Prostate gland (tissue), 2 donors: ENCODE measurements at regions not wholly inside any gene's neighbourhood (a gene's known extent, or its start where the extent isn't known, plus 50 kb on each side); places are given as distances from the start of the nearest gene placed in this dataset.

Source experiments
- CTCF ChIP-seq, 4 experiments: fragments of 200-600 bp in 2 of 4; fragments of 450-650 bp in 2 of 4; sonication (generic) in 2 of 4; IDR thresholded peaks; 1 replicate in 3 of 4; 2 replicates in 1 of 4; pipeline ENCODE4 v1.5.1; 2016 to 2019; ENCODE audit warnings: antibody characterized with exemption in 4 of 4, mild to moderate bottlenecking in 2 of 4, moderate library complexity in 2 of 4
- POLR2A ChIP-seq: fragments of 450-650 bp; IDR thresholded peaks from one replicate; pipeline ENCODE4 v1.6.1; 2016; ENCODE audit warnings: antibody characterized with exemption, mild to moderate bottlenecking
- POLR2AphosphoS5 ChIP-seq: sonication (generic); formaldehyde crosslinking; IDR thresholded peaks from one replicate; pipeline ENCODE4 v1.6.1; 2017; ENCODE audit warnings: antibody characterized with exemption

- TF ChIP-seq CTCF (IDR thresholded peaks at IDR 0.05) (no peak), POLR2A (no peak), POLR2AphosphoS5 (no peak)
Observed at GRCh38 chr6:115287467-115287866, 773.2 kb downstream of the FRK start.
